ENCODE measurements at regions not wholly inside any gene's neighbourhood (a gene's known extent, or its start where the extent isn't known, plus 50 kb on each side); places are given as distances from the start of the nearest gene placed in this dataset.

GRCh38 chr5:124822647-124823046 is 76.2 kb upstream of the ZNF608 start:
- TF ChIP-seq SUZ12 (IDR thresholded peaks at IDR 0.05; ENCODE audit: extremely low read depth, insufficient read depth, insufficient read length): no peak
- no peak for TF ChIP-seq YY1 (IDR thresholded peaks at IDR 0.05; ENCODE audit: insufficient read depth, insufficient read length)
- no peak for TF ChIP-seq ZNF274 (IDR thresholded peaks at IDR 0.05; ENCODE audit: low read depth, low read length)
